ENCODE measurements at regions not wholly inside any gene's neighbourhood (a gene's known extent, or its start where the extent isn't known, plus 50 kb on each side); places are given as distances from the start of the nearest gene placed in this dataset.

DNA sequence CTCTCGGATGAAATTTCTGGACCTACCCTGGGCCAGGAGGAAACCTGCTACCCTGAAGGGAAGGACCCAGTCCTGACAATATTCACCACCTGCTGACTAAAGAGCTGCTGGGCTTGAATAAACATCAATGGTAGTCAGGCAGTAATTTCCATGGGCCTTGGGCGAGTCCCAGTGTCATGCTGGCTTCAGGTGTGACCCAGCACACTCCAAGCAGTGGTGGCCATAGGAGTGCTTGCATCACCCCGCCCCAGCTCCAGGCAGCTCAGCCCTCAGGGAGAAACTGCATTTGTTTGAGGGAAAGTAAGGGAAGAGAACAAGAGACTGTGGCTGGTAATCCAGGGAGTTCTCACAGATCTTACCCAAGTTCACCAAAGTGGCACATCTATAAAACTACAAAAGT lies 261.8 kb upstream of the DCBLD2 start:
- no peaks in the 10 kb centered on the region for H3K27me3 ChIP-seq (ENCODE audit: control insufficient read depth, insufficient read depth, low read length, poor library complexity, severe bottlenecking)
- H3K9me3 ChIP-seq (ENCODE audit: control insufficient read depth, low read length): no peaks in the 10 kb centered on the region
- 87 to 92% methylated on average over 3 of the region's 3 CpGs for WGBS, 2 experiments
- no peak overlapping the region for H3K4me3 ChIP-seq (ENCODE audit: insufficient read depth, low read depth, low read length)
- no peak overlapping the region for H3K27ac ChIP-seq (ENCODE audit: insufficient read depth, low read depth, low read length, poor library complexity, severe bottlenecking)
- no peaks in the 10 kb centered on the region for H3K36me3 ChIP-seq (ENCODE audit: control insufficient read depth, insufficient read depth, low read length)
- H3K4me1 ChIP-seq (ENCODE audit: control insufficient read depth, insufficient read depth, low read length): no peaks in the 10 kb centered on the region

DNA sequence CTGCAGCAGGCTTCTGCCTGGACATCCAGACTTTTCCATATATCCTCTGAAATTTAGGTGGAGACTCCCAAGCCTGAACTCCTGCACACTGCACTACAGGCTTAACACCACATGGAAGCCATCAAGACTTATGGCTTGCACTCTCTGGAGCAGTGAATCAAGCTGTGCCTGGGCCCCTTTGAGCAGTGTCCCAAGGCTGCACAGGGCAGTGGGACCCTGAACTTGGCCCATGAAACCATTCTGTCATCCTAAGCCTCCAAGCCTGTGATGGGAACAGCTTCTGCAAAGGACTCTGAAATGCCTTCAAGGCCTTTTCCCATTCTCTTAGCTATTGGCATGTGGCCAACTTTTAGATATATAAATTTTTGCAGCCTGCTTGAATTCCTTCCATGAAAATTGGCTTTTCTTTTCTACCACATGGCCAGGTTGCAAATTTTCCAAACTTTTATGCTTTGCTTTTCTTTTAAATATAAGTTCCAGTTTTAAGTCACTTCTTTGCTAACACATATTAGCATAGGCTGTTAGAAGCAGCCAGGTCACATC lies 257.8 kb upstream of the DCBLD2 start:
- no peak overlapping the region for H3K4me3 ChIP-seq (ENCODE audit: insufficient read depth, low read depth, low read length)
- no peaks in the 10 kb centered on the region for H3K4me1 ChIP-seq (ENCODE audit: control insufficient read depth, insufficient read depth, low read length)
- H3K36me3 ChIP-seq (ENCODE audit: control insufficient read depth, insufficient read depth, low read length): no peaks in the 10 kb centered on the region
- H3K9me3 ChIP-seq (ENCODE audit: control insufficient read depth, low read length): no peaks in the 10 kb centered on the region
- H3K27me3 ChIP-seq (ENCODE audit: control insufficient read depth, insufficient read depth, low read length, poor library complexity, severe bottlenecking): no peaks in the 10 kb centered on the region
- no peak overlapping the region for H3K27ac ChIP-seq (ENCODE audit: insufficient read depth, low read depth, low read length, poor library complexity, severe bottlenecking)

DNA sequence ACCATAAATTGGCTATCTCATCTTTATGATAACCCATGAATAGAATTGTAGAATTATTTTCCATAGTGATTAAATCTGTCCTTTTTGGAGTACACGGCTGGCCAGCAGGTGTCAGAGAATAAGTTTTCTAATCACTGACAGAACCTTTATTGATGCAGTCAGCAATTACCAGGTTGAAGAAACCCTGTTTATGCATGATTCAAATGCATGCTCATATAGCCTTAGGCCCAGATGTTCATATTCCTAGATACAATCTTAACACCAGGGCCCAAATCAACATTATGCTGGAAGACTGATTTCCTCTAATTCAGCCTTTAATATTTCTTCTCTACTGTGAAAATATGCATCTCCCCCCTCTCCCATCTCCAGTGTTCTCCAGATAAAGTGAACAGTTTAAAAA lies 243.5 kb upstream of the DCBLD2 start:
- no peaks in the 10 kb centered on the region for H3K4me1 ChIP-seq (ENCODE audit: control insufficient read depth, insufficient read depth, low read length)
- H3K36me3 ChIP-seq (ENCODE audit: control insufficient read depth, insufficient read depth, low read length): no peaks in the 10 kb centered on the region
- H3K4me3 ChIP-seq (ENCODE audit: insufficient read depth, low read depth, low read length): no peak overlapping the region
- H3K27me3 ChIP-seq (ENCODE audit: control insufficient read depth, insufficient read depth, low read length, poor library complexity, severe bottlenecking): no peaks in the 10 kb centered on the region
- WGBS, 2 experiments: 86 to 97% methylated on average over 1 of the region's 1 CpG
- H3K9me3 ChIP-seq (ENCODE audit: control insufficient read depth, low read length): no peaks in the 10 kb centered on the region
- no peak overlapping the region for H3K27ac ChIP-seq (ENCODE audit: insufficient read depth, low read depth, low read length, poor library complexity, severe bottlenecking)

DNA sequence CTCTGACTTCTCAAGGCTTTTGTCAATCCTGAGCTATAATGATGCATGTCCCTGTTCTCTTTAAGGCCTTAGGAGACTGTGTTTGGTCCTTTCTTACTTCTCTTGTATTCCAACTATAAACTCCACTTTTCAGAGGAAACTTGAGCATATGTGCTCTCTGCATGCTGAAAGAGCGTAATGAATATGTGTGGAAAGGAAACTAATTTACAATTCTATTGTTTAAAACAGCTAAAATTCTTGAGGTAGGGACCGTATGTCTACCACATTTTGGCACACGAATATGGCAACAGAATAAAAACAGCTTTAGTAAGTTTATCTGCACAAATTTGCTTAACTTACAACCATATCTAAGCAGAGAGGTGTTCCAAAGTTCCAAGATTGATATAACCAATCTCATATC lies 242.0 kb upstream of the DCBLD2 start:
- 74 to 75% methylated on average over 2 of the region's 3 CpGs for WGBS, 2 experiments
- Histone ChIP-seq H3K27ac (ENCODE audit: insufficient read depth, low read depth, low read length, poor library complexity, severe bottlenecking) (no peak overlapping the region), H3K36me3 (ENCODE audit: control insufficient read depth, insufficient read depth, low read length) (no peaks in the 10 kb centered on the region), H3K4me3 (ENCODE audit: insufficient read depth, low read depth, low read length) (no peak overlapping the region), H3K9me3 (ENCODE audit: control insufficient read depth, low read length) (no peaks in the 10 kb centered on the region), H3K27me3 (ENCODE audit: control insufficient read depth, insufficient read depth, low read length, poor library complexity, severe bottlenecking) (no peaks in the 10 kb centered on the region), H3K4me1 (ENCODE audit: control insufficient read depth, insufficient read depth, low read length) (no peaks in the 10 kb centered on the region)

DNA sequence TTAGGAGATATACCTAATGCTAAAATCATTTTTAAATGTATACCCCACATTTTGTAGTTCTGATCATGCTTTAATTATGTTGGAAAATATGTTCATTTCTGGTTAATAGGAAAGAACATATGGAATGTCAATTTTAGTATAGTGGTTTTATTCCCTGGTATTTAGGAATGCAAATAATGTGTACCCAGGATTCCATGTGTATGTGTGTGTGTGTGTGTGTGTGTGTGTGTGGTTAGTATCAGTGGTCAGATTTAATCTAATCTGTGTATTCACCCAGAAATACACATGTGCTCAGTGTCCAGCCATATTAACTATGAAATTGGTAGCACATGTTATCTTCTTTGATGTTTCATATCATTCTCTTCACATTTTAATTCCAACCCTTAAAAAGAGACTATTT lies 233.5 kb upstream of the DCBLD2 start:
- no peaks in the 10 kb centered on the region for H3K27me3 ChIP-seq (ENCODE audit: control insufficient read depth, insufficient read depth, low read length, poor library complexity, severe bottlenecking)
- H3K27ac ChIP-seq (ENCODE audit: insufficient read depth, low read depth, low read length, poor library complexity, severe bottlenecking): no peak overlapping the region
- no peaks in the 10 kb centered on the region for H3K9me3 ChIP-seq (ENCODE audit: control insufficient read depth, low read length)
- no peaks in the 10 kb centered on the region for H3K4me1 ChIP-seq (ENCODE audit: control insufficient read depth, insufficient read depth, low read length)
- H3K4me3 ChIP-seq (ENCODE audit: insufficient read depth, low read depth, low read length): no peak overlapping the region
- H3K36me3 ChIP-seq (ENCODE audit: control insufficient read depth, insufficient read depth, low read length): no peaks in the 10 kb centered on the region

DNA sequence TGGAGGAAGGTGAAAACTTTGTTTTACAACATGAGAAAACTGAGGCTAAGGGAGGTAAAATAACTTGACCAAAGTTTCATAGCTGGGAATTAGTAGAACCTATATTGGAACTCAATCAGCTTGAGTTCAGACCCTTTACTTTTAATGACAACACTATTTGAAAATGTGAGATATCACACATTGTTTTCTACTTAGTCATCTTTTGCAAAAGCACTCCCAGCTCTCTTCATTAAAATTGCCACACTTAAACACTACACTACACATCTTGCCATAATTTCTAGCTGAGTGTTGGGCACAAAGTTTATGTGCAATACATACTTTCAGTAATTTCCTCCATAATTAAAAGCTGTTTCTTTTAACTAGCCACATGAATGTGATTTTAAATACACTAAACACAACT lies 230.4 kb upstream of the DCBLD2 start:
- Histone ChIP-seq H3K27me3 (ENCODE audit: control insufficient read depth, insufficient read depth, low read length, poor library complexity, severe bottlenecking) (no peaks in the 10 kb centered on the region), H3K4me3 (ENCODE audit: insufficient read depth, low read depth, low read length) (no peak overlapping the region), H3K9me3 (ENCODE audit: control insufficient read depth, low read length) (no peaks in the 10 kb centered on the region), H3K27ac (ENCODE audit: insufficient read depth, low read depth, low read length, poor library complexity, severe bottlenecking) (no peak overlapping the region), H3K4me1 (ENCODE audit: control insufficient read depth, insufficient read depth, low read length) (no peaks in the 10 kb centered on the region), H3K36me3 (ENCODE audit: control insufficient read depth, insufficient read depth, low read length) (no peaks in the 10 kb centered on the region)

DNA sequence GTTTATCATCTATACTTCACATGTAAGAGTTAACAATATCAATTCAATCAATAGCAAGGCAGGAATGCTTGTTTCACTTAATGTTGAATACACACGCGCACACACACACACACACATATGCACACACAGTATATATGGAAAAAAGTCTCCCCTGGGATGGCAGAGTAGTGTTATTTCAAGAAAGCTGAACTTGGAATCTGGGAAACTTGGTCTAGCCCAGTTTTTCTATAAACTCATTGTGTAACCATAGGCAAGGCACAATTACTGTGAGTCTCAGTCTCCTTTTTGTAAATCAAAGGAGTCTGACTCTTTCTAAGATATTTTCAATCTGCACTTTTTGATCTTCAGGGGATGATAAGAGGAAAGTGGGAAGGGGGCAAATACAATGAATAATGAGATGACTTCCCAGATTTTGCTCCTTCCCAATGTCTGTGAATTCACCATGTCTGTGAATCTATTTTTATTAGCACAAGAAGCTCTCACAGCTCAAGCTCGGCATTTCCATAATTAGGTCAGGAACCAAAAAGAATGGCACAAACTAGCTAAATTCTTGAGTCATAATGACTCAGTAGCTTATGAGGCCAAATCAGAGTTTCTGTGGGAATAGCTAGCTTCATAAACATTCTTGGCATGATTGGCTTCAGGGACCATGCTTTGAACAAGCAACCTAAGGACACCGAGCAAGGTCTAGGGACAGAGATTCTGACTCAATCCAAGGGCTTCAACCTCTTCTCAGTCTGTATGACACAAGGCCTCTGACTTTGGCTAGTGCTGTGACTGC lies 227.4 kb upstream of the DCBLD2 start:
- 66 to 98% methylated on average over 2 to 4 of the region's 4 CpGs for WGBS, 2 experiments
- Histone ChIP-seq H3K4me1 (ENCODE audit: control insufficient read depth, insufficient read depth, low read length) (no peaks in the 10 kb centered on the region), H3K27ac (ENCODE audit: insufficient read depth, low read depth, low read length, poor library complexity, severe bottlenecking) (no peak overlapping the region), H3K9me3 (ENCODE audit: control insufficient read depth, low read length) (no peaks in the 10 kb centered on the region), H3K4me3 (ENCODE audit: insufficient read depth, low read depth, low read length) (no peak overlapping the region), H3K36me3 (ENCODE audit: control insufficient read depth, insufficient read depth, low read length) (no peaks in the 10 kb centered on the region), H3K27me3 (ENCODE audit: control insufficient read depth, insufficient read depth, low read length, poor library complexity, severe bottlenecking) (no peaks in the 10 kb centered on the region)

DNA sequence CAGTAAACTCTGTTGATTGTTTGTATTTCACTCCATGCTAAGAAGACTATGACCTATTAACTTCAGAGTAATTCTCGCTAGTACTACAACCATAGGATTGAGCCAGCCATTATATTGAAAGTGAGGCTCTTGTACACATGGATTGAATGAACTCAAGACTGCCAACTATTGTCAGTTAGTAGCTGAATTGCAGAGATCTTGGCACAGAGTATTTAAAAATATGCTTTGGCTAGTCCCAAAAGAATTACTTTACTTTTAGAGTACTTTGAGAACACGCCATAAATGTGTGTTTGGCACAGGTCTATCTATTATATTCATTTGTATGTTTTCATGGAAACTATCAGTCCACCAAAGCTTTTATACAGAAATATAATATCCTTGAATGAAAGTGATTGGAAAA lies 226.7 kb upstream of the DCBLD2 start:
- Histone ChIP-seq H3K27ac (ENCODE audit: insufficient read depth, low read depth, low read length, poor library complexity, severe bottlenecking) (no peak overlapping the region), H3K36me3 (ENCODE audit: control insufficient read depth, insufficient read depth, low read length) (no peaks in the 10 kb centered on the region), H3K4me3 (ENCODE audit: insufficient read depth, low read depth, low read length) (no peak overlapping the region), H3K4me1 (ENCODE audit: control insufficient read depth, insufficient read depth, low read length) (no peaks in the 10 kb centered on the region), H3K9me3 (ENCODE audit: control insufficient read depth, low read length) (no peaks in the 10 kb centered on the region), H3K27me3 (ENCODE audit: control insufficient read depth, insufficient read depth, low read length, poor library complexity, severe bottlenecking) (no peaks in the 10 kb centered on the region)
- 98 to 100% methylated on average over 1 to 2 of the region's 2 CpGs for WGBS, 2 experiments

DNA sequence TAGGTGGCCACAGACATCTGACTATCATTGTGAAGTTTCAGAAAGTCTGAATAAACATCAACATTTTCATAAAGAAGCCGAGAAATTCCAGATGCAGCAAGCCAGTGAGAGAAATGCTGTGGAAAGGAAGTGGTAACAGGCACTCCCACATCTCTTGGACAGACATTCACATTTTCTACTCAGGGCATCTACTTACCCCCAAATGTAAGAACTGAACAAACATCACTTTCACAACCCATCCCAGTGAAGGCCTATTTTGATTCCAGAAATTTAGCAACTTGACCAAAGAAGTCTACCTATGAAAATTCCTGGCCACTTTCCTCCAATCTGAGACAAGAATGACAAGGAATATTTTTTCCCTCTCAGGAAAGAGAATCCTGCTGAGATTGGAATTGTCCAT lies 224.8 kb upstream of the DCBLD2 start:
- H3K4me1 ChIP-seq (ENCODE audit: control insufficient read depth, insufficient read depth, low read length): no peaks in the 10 kb centered on the region
- H3K36me3 ChIP-seq (ENCODE audit: control insufficient read depth, insufficient read depth, low read length): no peaks in the 10 kb centered on the region
- no peak overlapping the region for H3K4me3 ChIP-seq (ENCODE audit: insufficient read depth, low read depth, low read length)
- no peaks in the 10 kb centered on the region for H3K9me3 ChIP-seq (ENCODE audit: control insufficient read depth, low read length)
- H3K27ac ChIP-seq (ENCODE audit: insufficient read depth, low read depth, low read length, poor library complexity, severe bottlenecking): no peak overlapping the region
- H3K27me3 ChIP-seq (ENCODE audit: control insufficient read depth, insufficient read depth, low read length, poor library complexity, severe bottlenecking): no peaks in the 10 kb centered on the region
- 100% methylated on average over 1 of the region's 1 CpG for WGBS, 2 experiments

DNA sequence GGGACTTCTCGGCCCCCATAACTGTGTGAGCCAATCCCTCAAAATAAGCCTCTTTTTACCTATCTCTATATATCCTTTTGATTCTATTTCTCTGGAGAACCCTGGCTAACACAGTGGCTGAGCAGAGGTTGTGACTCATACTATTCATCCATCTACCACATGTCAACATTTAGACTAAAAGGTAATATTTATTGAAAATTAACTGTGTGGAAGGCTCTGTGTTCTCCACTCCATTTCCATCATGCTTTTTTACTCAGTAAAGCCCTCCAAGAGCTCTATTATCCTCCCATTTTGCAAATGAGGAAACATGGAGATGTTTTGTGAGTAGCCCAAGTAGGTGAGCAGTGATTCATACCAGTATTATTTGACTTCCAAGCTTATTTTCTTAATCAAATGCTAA lies 217.9 kb upstream of the DCBLD2 start:
- no peak overlapping the region for H3K4me3 ChIP-seq (ENCODE audit: insufficient read depth, low read depth, low read length)
- H3K27me3 ChIP-seq (ENCODE audit: control insufficient read depth, insufficient read depth, low read length, poor library complexity, severe bottlenecking): no peaks in the 10 kb centered on the region
- 90 to 97% methylated on average over 1 of the region's 1 CpG for WGBS, 2 experiments
- H3K36me3 ChIP-seq (ENCODE audit: control insufficient read depth, insufficient read depth, low read length): no peaks in the 10 kb centered on the region
- H3K4me1 ChIP-seq (ENCODE audit: control insufficient read depth, insufficient read depth, low read length): no peaks in the 10 kb centered on the region
- H3K27ac ChIP-seq (ENCODE audit: insufficient read depth, low read depth, low read length, poor library complexity, severe bottlenecking): no peak overlapping the region
- no peaks in the 10 kb centered on the region for H3K9me3 ChIP-seq (ENCODE audit: control insufficient read depth, low read length)

DNA sequence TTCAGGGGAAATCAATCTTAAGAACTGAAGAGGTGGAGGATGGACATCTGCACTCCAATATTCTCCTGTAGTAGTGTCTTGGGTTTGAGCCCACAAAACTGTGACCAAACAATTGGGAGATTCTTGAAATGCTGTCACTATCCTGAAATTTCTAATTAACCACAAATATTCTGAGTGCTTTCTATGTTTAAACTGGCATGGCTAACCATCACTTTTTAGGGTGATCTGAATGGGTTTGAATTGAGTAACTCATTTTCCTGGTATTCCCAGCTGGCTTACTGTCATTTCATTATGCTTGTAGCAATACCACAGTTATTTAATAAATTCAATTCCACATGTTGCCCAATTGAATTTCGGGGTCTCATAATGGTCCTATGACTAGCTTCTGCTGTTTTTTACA lies 216.9 kb upstream of the DCBLD2 start:
- Histone ChIP-seq H3K4me1 (ENCODE audit: control insufficient read depth, insufficient read depth, low read length) (no peaks in the 10 kb centered on the region), H3K36me3 (ENCODE audit: control insufficient read depth, insufficient read depth, low read length) (no peaks in the 10 kb centered on the region), H3K27ac (ENCODE audit: insufficient read depth, low read depth, low read length, poor library complexity, severe bottlenecking) (no peak overlapping the region), H3K4me3 (ENCODE audit: insufficient read depth, low read depth, low read length) (no peak overlapping the region), H3K9me3 (ENCODE audit: control insufficient read depth, low read length) (no peaks in the 10 kb centered on the region), H3K27me3 (ENCODE audit: control insufficient read depth, insufficient read depth, low read length, poor library complexity, severe bottlenecking) (no peaks in the 10 kb centered on the region)
- WGBS, 2 experiments: 0 to 40% methylated on average over 1 of the region's 1 CpG
